ENCODE measurements at regions not wholly inside any gene's neighbourhood (a gene's known extent, or its start where the extent isn't known, plus 50 kb on each side); places are given as distances from the start of the nearest gene placed in this dataset.

DNA sequence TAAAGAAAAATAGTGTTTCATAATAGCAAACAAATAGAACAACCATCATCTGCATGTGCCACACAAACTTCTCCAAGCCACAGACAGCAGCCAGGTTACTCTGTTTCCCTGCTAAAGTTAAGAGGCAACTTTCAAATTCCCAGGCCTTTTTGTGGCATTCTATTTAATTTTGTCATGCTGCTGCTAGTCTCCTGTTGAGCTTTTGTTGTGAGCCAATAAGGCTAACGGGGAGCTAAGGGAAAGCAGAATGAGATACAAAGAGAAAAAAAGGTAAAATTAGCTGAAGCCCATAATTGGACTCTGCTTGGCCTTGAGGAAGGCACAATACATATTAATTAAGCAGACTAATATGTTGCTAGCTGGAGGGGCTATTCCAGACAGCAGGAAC is 74.7 kb upstream of the GNAO1 start:
- WGBS, 3 donors: 23 to 51% (median 36%) methylated on average over 1 of the region's 1 CpG

DNA sequence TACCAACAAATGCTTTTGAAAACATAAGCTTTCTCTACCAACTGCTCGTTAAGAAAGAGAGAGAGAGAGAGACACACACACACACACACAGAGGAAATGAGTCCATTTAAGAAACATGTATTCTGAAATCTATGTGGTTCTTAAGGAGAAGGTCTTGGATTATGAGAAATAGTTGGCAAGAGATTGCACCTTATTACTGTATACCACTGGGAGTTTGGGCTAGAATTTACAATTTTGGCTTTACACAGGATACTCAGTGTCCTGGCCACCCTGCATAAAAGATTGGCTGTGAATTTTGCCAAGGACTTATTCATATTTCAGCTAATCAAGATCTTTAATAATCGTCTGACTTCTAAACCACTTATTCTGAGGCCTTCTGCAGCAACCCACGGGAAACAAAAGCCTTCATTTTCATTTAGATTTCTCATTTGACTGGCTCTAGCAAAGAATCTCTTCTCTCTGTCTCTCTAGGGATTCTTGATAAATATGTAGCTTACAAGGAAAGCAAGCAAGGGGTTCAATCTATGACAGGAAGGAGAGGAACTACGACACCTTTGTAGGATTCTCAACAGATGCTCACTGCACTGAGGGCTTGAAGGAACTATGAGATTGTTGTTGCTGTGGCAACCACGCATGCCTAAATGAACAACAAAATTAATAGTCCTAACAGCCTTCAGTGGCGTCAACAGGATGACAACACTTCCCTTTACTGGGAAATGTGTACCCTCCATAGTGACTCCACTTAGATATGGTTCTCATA is 75.3 kb upstream of the GNAO1 start:
- DNase-seq: no peak
- Histone ChIP-seq H3K4me1 (ENCODE audit: control insufficient read depth in 3 of 3, insufficient read depth in 2 of 3, low read depth in 1 of 3, low read length in 2 of 3) (no peaks in the 10 kb centered on the region), H3K9me3 (ENCODE audit: control insufficient read depth in 2 of 2, insufficient read depth in 1 of 2, low read depth in 1 of 2, low read length in 1 of 2) (no peaks in the 10 kb centered on the region), H3K4me3 (ENCODE audit: low read depth in 1 of 3, low read length in 3 of 3) (no peak overlapping the region), H3K36me3 (ENCODE audit: control insufficient read depth in 3 of 3, insufficient read depth in 2 of 3, low read depth in 1 of 3, low read length in 3 of 3) (no peaks in the 10 kb centered on the region), H3K27ac (ENCODE audit: low read depth in 1 of 3, low read length in 2 of 3) (no peak overlapping the region), H3K27me3 (ENCODE audit: control insufficient read depth in 3 of 3, insufficient read depth in 3 of 3, low read length in 3 of 3) (no peaks in the 10 kb centered on the region)
- WGBS, 3 donors: 59 to 68% (median 62%) methylated on average over 6 of the region's 6 CpGs
- no peak for FAIRE-seq

More for the DNA sequence above, 74.7 kb upstream of the GNAO1 start:
- FAIRE-seq: no peak
- Histone ChIP-seq H3K4me1 (ENCODE audit: control insufficient read depth in 3 of 3, insufficient read depth in 2 of 3, low read depth in 1 of 3, low read length in 2 of 3) (no peaks in the 10 kb centered on the region), H3K27me3 (ENCODE audit: control insufficient read depth in 3 of 3, insufficient read depth in 3 of 3, low read length in 3 of 3) (no peaks in the 10 kb centered on the region), H3K4me3 (ENCODE audit: low read depth in 1 of 3, low read length in 3 of 3) (no peak overlapping the region), H3K27ac (ENCODE audit: low read depth in 1 of 3, low read length in 2 of 3) (no peak overlapping the region), H3K36me3 (ENCODE audit: control insufficient read depth in 3 of 3, insufficient read depth in 2 of 3, low read depth in 1 of 3, low read length in 3 of 3) (no peaks in the 10 kb centered on the region), H3K9me3 (ENCODE audit: control insufficient read depth in 2 of 2, insufficient read depth in 1 of 2, low read depth in 1 of 2, low read length in 1 of 2) (no peaks in the 10 kb centered on the region)
- no peak for DNase-seq

DNA sequence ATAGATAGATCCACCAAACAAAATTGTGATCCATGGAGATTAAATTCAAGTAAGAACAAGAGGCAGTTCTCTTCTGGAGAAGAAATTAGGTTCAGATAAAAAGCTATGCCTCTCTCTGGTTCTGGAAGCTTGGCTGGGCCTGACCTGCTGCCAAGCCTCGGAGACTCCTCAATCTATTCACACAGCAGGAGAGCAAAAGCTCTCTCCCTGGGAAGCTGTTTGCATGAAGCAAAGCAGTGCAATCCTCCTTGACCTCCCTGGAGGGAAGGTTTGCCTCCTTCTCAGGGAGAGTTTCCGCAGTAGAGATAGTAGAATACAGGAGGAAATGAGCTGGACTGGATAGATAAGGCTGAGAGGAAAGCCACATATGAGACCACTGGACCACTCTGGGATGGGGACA is 78.1 kb upstream of the GNAO1 start:
- 33 to 53% (median 44%) methylated on average over 2 of the region's 2 CpGs for WGBS, 3 donors
- no peak for FAIRE-seq
- no peaks in the 10 kb centered on the region for H3K4me1 ChIP-seq (ENCODE audit: control insufficient read depth in 3 of 3, insufficient read depth in 2 of 3, low read depth in 1 of 3, low read length in 2 of 3)
- H3K36me3 ChIP-seq (ENCODE audit: control insufficient read depth in 3 of 3, insufficient read depth in 2 of 3, low read depth in 1 of 3, low read length in 3 of 3): no peaks in the 10 kb centered on the region
- no peak overlapping the region for H3K27ac ChIP-seq (ENCODE audit: low read depth in 1 of 3, low read length in 2 of 3)
- H3K9me3 ChIP-seq (ENCODE audit: control insufficient read depth in 2 of 2, insufficient read depth in 1 of 2, low read depth in 1 of 2, low read length in 1 of 2): no peaks in the 10 kb centered on the region
- no peaks in the 10 kb centered on the region for H3K27me3 ChIP-seq (ENCODE audit: control insufficient read depth in 3 of 3, insufficient read depth in 3 of 3, low read length in 3 of 3)
- no peak overlapping the region for H3K4me3 ChIP-seq (ENCODE audit: low read depth in 1 of 3, low read length in 3 of 3)
- no peak for DNase-seq

DNA sequence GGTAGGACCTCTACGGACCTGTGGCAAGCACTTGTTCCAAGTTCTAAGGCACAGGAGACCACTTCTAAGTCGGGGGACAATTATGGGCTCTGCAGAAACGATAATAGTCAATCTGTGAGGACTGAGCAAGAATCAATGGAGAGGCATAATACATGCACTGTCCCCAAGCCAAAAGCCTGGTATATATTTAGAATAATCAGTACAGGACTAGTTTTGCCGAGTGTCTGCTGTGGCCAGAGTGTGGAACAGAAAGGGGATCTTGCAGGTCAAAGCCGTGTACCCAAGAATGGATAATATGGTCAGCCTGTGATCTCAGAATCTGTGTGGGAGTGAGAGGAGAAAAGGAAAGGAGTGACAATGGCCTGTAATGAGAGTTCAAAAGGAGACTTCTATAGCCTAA is 80.2 kb upstream of the GNAO1 start:
- Histone ChIP-seq H3K36me3 (ENCODE audit: control insufficient read depth in 3 of 3, insufficient read depth in 2 of 3, low read depth in 1 of 3, low read length in 3 of 3) (no peaks in the 10 kb centered on the region), H3K27ac (ENCODE audit: low read depth in 1 of 3, low read length in 2 of 3) (no peak overlapping the region), H3K9me3 (ENCODE audit: control insufficient read depth in 2 of 2, insufficient read depth in 1 of 2, low read depth in 1 of 2, low read length in 1 of 2) (no peaks in the 10 kb centered on the region), H3K4me3 (ENCODE audit: low read depth in 1 of 3, low read length in 3 of 3) (no peak overlapping the region), H3K4me1 (ENCODE audit: control insufficient read depth in 3 of 3, insufficient read depth in 2 of 3, low read depth in 1 of 3, low read length in 2 of 3) (no peaks in the 10 kb centered on the region), H3K27me3 (ENCODE audit: control insufficient read depth in 3 of 3, insufficient read depth in 3 of 3, low read length in 3 of 3) (peaks cover 0 to 2% (median 0%) of the 10 kb centered on the region in 3 donors)
- DNase-seq: no peak
- FAIRE-seq: no peak
- WGBS, 3 donors: 58 to 65% (median 63%) methylated on average over 5 of the region's 5 CpGs

DNA sequence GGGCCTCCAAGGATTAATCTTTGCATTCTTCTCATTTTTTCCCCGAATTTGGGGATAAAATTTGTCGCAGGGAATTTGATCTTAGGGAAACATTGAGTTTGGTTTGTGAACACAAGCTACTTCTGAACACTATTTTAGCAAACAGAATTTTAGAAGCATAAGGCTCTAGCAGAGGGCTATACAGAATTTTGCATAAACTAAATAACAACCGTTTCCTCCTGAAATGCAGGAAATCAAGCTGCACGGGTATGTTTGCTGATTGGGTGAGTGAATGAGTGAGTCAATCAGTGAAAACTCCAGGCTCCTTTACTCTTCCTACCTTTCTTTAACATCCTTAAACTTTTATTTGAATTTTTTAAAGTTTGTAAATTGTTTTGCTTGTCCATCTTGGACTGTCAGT is 81.3 kb upstream of the GNAO1 start:
- Histone ChIP-seq H3K4me3 (ENCODE audit: low read depth in 1 of 3, low read length in 3 of 3) (no peak overlapping the region), H3K27ac (ENCODE audit: low read depth in 1 of 3, low read length in 2 of 3) (no peak overlapping the region), H3K4me1 (ENCODE audit: control insufficient read depth in 3 of 3, insufficient read depth in 2 of 3, low read depth in 1 of 3, low read length in 2 of 3) (no peaks in the 10 kb centered on the region), H3K27me3 (ENCODE audit: control insufficient read depth in 3 of 3, insufficient read depth in 3 of 3, low read length in 3 of 3) (peaks cover 0 to 2% (median 0%) of the 10 kb centered on the region in 3 donors), H3K36me3 (ENCODE audit: control insufficient read depth in 3 of 3, insufficient read depth in 2 of 3, low read depth in 1 of 3, low read length in 3 of 3) (no peaks in the 10 kb centered on the region), H3K9me3 (ENCODE audit: control insufficient read depth in 2 of 2, insufficient read depth in 1 of 2, low read depth in 1 of 2, low read length in 1 of 2) (no peaks in the 10 kb centered on the region)
- WGBS, 3 donors: 47 to 57% (median 48%) methylated on average over 4 of the region's 4 CpGs
- FAIRE-seq: no peak
- no peak for DNase-seq

- DNase-seq (no peak), FAIRE-seq (no peak)
- H3K9me3 ChIP-seq (ENCODE audit: control insufficient read depth in 2 of 2, insufficient read depth in 1 of 2, low read depth in 1 of 2, low read length in 1 of 2): no peaks in the 10 kb centered on the region
- H3K4me1 ChIP-seq (ENCODE audit: control insufficient read depth in 3 of 3, insufficient read depth in 2 of 3, low read depth in 1 of 3, low read length in 2 of 3): no peaks in the 10 kb centered on the region
- no peak overlapping the region for H3K27ac ChIP-seq (ENCODE audit: low read depth in 1 of 3, low read length in 2 of 3)
- WGBS, 3 donors: 87 to 93% (median 92%) methylated on average over 1 of the region's 1 CpG
- H3K4me3 ChIP-seq (ENCODE audit: low read depth in 1 of 3, low read length in 3 of 3): no peak overlapping the region
- no peaks in the 10 kb centered on the region for H3K36me3 ChIP-seq (ENCODE audit: control insufficient read depth in 3 of 3, insufficient read depth in 2 of 3, low read depth in 1 of 3, low read length in 3 of 3)
- peaks cover 0 to 2% (median 0%) of the 10 kb centered on the region in 3 donors for H3K27me3 ChIP-seq (ENCODE audit: control insufficient read depth in 3 of 3, insufficient read depth in 3 of 3, low read length in 3 of 3)
Measured at GRCh38 chr16:56109205-56109604, 82.1 kb upstream of the GNAO1 start.

GRCh38 chr16:56108724-56109123 is 82.6 kb upstream of the GNAO1 start:
- H3K4me3 ChIP-seq (ENCODE audit: low read depth in 1 of 3, low read length in 3 of 3): no peak overlapping the region
- FAIRE-seq (no peak), DNase-seq (no peak)
- no peak overlapping the region for H3K27ac ChIP-seq (ENCODE audit: low read depth in 1 of 3, low read length in 2 of 3)
- WGBS, 3 donors: 42 to 58% (median 43%) methylated on average over 4 of the region's 4 CpGs
- H3K27me3 ChIP-seq (ENCODE audit: control insufficient read depth in 3 of 3, insufficient read depth in 3 of 3, low read length in 3 of 3): peaks cover 0 to 2% (median 0%) of the 10 kb centered on the region in 3 donors
- no peaks in the 10 kb centered on the region for H3K9me3 ChIP-seq (ENCODE audit: control insufficient read depth in 2 of 2, insufficient read depth in 1 of 2, low read depth in 1 of 2, low read length in 1 of 2)
- H3K36me3 ChIP-seq (ENCODE audit: control insufficient read depth in 3 of 3, insufficient read depth in 2 of 3, low read depth in 1 of 3, low read length in 3 of 3): no peaks in the 10 kb centered on the region
- H3K4me1 ChIP-seq (ENCODE audit: control insufficient read depth in 3 of 3, insufficient read depth in 2 of 3, low read depth in 1 of 3, low read length in 2 of 3): no peaks in the 10 kb centered on the region

DNA sequence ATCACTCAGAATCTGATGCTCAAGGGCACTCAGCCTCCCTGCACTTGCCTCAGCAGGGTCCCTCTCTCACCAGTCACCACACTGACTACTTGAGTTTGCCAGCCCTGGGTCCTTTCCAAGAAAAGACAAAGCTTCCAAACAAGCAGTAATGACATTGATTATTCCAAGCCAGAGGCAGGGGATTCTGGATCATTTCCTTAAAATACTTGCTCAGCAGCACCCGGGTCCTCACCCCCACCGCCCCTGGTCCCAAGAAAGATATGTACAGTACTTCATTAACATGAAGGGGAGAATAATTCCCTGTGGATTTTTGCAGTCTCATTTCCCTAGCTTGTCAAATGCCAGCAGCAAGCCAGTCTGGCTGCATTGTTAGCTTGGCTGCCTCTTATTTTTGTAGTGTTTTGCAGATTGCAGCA is 83.2 kb upstream of the GNAO1 start:
- Histone ChIP-seq H3K4me1 (ENCODE audit: control insufficient read depth in 3 of 3, insufficient read depth in 2 of 3, low read depth in 1 of 3, low read length in 2 of 3) (no peaks in the 10 kb centered on the region), H3K36me3 (ENCODE audit: control insufficient read depth in 3 of 3, insufficient read depth in 2 of 3, low read depth in 1 of 3, low read length in 3 of 3) (no peaks in the 10 kb centered on the region), H3K27ac (ENCODE audit: low read depth in 1 of 3, low read length in 2 of 3) (no peak overlapping the region), H3K9me3 (ENCODE audit: control insufficient read depth in 2 of 2, insufficient read depth in 1 of 2, low read depth in 1 of 2, low read length in 1 of 2) (no peaks in the 10 kb centered on the region), H3K4me3 (ENCODE audit: low read depth in 1 of 3, low read length in 3 of 3) (no peak overlapping the region), H3K27me3 (ENCODE audit: control insufficient read depth in 3 of 3, insufficient read depth in 3 of 3, low read length in 3 of 3) (peaks cover 0 to 2% (median 0%) of the 10 kb centered on the region in 3 donors)
- 47 to 58% (median 48%) methylated on average over 2 of the region's 2 CpGs for WGBS, 3 donors
- no peak for DNase-seq
- FAIRE-seq: no peak

DNA sequence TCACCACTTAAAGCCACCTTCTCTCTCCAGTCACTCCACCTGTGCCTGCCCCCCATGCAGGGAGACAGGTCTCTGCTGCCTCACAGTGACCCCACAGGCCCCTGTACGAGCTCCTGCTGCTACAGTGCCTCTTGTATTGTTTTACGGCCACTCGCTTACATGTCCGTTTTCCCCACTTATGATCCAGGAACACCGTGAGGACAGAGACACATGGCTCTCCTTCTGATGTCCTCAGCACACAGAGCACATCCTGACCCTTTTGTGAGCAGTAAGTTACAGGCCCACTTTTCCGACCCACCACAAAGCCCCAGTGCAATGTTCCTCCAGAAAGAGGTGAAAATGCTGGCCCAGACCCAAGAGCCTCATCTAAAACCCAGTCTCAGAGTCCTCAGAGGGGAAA is 84.8 kb upstream of the GNAO1 start:
- H3K4me3 ChIP-seq (ENCODE audit: low read depth in 1 of 3, low read length in 3 of 3): no peak overlapping the region
- H3K9me3 ChIP-seq (ENCODE audit: control insufficient read depth in 2 of 2, insufficient read depth in 1 of 2, low read depth in 1 of 2, low read length in 1 of 2): no peaks in the 10 kb centered on the region
- no peaks in the 10 kb centered on the region for H3K36me3 ChIP-seq (ENCODE audit: control insufficient read depth in 3 of 3, insufficient read depth in 2 of 3, low read depth in 1 of 3, low read length in 3 of 3)
- H3K27me3 ChIP-seq (ENCODE audit: control insufficient read depth in 3 of 3, insufficient read depth in 3 of 3, low read length in 3 of 3): peaks cover 0 to 2% (median 0%) of the 10 kb centered on the region in 3 donors
- no peaks in the 10 kb centered on the region for H3K4me1 ChIP-seq (ENCODE audit: control insufficient read depth in 3 of 3, insufficient read depth in 2 of 3, low read depth in 1 of 3, low read length in 2 of 3)
- H3K27ac ChIP-seq (ENCODE audit: low read depth in 1 of 3, low read length in 2 of 3): no peak overlapping the region
- 77 to 86% (median 77%) methylated on average over 6 of the region's 6 CpGs for WGBS, 3 donors
- DNase-seq (no peak), FAIRE-seq (no peak)

Data from small intestine (tissue), 7 donors.